PC-9 (cell line): ENCODE measurements at regions not wholly inside any gene's neighbourhood (a gene's known extent, or its start where the extent isn't known, plus 50 kb on each side); places are given as distances from the start of the nearest gene placed in this dataset.

Source experiments
- CTCF ChIP-seq: fragments of 200-600 bp; sonication (generic); conservative IDR thresholded peaks from 2 replicates; pipeline ENCODE4 v1.6.1; 2017; ENCODE audit warnings: mixed run types, antibody characterized with exemption, mild to moderate bottlenecking, moderate library complexity
- EZH2 ChIP-seq: fragments of 200-600 bp; sonication (generic); IDR thresholded peaks from 2 replicates; pipeline ENCODE4 v1.8.0; 2017; ENCODE audit warnings: antibody characterized with exemption, low read depth

GRCh38 chr5:125341436-125341835 is 595.0 kb upstream of the ZNF608 start:
- no peak for TF ChIP-seq CTCF
- no peak for TF ChIP-seq EZH2
